Ureter (tissue), 1 donor: ENCODE measurements at regions not wholly inside any gene's neighbourhood (a gene's known extent, or its start where the extent isn't known, plus 50 kb on each side); places are given as distances from the start of the nearest gene placed in this dataset.
"Not testable (repeated sequence)": the region's sequence is repeated elsewhere in the genome, so short reads cannot be mapped to it uniquely, and the experiment has no call there.

Experiments
- DNase-seq: peaks from one replicate; pipeline ENCODE4 v3.0.0-alpha.2; 2020; ENCODE audit warnings: low spot score
- donor health status: DM: yes; HTN: yes; CAD: no.

DNA sequence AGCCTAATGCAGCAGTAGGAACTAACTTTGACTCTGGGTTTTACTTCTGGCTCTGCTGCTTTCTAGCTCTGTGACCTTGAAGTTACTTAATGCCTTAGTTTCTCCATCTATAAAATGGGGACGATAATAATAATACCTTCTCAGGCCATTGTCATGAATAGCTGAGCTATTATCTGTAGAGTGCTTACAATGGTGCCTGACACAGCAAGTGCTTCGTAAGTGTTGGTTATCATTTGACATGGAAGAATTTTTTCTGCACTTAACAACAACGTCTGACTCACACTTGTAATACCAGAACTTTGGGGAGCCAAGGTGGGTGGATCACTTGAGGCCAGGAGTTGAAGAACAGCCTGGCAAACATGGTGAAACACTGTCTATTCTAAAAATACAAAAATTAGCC is 140.5 kb downstream of the ARL4A start:
- DNase-seq, result no peak

DNA sequence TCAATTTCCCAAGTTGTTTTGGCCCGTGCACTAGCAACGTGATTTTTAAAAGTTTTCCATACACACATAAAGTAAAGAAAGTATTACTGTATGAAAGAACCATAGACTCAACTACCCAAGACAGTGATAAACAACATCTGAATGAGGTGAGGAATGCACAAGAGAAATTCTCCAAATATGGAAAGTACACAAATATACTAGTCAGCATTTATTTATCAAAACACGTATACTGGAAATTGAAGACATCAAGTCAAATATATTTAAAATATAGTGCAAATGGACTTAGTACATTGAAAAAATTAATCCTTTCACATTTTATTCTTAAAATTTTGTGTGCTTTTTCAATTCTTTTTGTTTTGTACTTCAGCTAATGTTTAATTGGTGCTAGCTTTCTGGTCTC is 143.6 kb downstream of the ARL4A start:
- no peak for DNase-seq

DNA sequence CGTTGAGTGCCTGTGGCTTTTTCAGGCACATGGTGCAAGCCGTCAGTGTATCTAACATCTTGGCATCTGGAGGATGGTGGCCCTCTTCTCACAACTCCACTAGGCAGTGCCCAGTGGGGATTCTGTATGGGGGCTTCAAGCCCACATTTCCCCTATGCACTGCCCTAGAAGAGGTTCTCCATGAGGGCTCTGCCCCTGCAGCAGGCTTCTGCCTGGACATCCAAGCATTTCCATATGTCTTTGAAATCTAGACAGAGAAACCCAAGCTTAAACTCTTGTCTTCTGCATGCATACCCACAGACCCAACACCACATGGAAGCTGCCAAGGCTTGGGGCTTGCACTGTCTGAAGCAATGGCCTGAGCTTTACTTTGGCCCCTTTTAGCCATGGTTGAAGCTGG is 146.4 kb downstream of the ARL4A start:
- DNase-seq, result no peak

DNA sequence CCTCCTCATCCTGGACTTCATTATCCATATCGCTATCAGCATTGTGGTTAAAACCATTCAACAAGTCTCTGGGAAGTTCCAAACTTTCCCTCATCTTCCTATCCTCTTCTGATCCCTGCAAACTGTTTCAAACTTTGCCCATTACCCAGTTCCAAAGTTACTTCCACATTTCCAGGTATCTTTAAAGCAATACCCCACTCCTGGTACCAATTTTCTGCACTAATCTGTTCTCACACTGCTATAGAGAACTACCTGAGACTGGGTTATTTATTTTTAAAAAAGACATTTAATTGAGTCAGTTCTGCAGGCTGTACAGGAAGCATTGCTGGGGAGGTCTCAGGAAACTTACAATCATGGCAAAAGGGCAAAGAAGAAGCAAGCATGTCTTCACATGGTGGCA is 147.3 kb downstream of the ARL4A start:
- no peak for DNase-seq

DNA sequence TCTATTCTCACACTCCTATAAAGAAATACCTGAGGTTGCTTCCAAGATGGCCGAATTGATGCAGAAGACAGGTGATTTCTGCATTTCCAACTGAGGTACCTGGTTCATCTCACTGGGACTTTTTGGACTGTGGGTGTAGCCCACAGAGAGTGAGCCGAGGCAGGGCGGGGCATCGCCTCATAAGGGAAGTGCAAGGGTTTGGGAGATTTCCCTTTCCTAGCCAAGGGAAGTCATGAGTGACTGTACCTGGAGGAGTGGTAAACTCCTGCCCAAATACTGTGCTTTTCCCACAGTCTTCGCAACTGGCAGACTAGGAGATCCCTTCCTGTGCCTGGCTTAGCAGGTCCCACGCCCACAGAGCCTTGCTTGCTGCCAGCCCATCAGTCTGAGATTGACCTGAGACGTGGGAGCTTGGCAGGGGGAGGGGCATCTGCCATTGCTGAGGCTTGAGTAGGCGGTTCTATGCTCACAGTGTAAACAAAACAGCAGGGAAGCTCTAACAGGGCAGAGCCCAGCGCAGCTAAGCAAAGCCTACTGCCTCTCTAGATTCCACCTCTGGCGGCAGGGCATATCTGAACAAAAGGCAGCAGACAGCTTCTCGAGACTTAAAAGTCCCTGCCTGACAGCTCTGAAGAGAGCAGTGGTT is 152.2 kb downstream of the ARL4A start:
- no peak for DNase-seq

GRCh38 chr7:12844732-12845131 is 157.3 kb downstream of the ARL4A start:
- not testable (repeated sequence) for DNase-seq

DNA sequence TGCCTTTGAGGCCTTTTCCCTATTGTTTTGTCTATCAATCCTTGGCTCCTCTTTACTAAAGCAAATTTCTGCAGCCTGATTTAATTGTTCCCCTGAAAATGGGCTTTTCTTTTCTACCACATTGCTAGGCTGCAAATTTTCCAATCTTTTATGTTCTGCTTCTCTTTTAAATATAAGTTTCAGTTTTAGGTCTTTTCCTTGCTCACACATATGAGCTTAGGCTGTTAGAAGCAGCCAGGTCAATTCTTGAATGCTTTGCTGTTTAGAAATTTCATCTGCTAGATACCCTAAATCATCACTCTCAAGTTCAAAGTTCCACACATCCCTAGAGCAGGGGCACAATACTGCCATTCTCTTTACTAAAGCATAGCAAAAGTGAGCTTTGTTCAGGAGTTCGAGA is 159.6 kb downstream of the ARL4A start:
- no peak for DNase-seq

- DNase-seq, result no peak
Observed at GRCh38 chr7:12851142-12851541, 163.7 kb downstream of the ARL4A start.

DNA sequence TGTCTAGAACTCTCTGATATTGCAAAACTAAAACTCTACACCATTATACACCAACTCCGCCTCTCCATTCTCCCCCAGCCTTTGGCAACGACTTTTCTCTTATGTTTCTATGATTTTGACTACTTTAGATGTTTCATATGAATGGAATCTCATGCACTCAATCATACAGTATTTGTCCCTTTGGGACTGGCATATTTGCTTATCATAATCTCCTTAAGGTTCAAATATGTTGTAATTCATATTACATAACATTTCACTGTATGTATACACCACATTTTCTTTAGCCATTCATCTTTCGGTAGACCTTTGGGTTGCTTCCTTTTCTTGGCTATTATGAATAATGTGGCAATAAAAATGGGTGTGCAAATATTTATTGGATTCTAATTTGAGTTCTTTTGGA is 164.4 kb downstream of the ARL4A start:
- DNase-seq, result no peak

DNA sequence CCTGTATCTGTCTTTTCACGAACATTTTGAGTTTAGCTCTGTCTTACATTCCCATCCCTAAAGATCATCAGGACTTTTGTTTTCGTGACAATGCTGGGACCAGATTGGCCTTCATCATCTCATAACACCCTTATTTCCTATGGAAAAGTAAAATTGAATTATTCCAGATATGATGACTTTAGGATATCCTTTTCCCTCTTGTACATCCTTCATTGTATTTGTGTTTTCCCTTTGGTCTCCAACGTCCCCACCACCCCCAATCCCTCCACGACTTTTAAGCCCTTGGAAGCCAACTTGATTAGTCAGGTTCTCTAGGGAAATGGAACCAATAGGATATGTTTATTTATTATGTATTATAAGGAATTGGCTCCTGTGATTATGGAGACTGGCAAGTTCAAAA is 167.6 kb downstream of the ARL4A start:
- no peak for DNase-seq

- no peak for DNase-seq
Observed at GRCh38 chr7:12859761-12860160, 172.3 kb downstream of the ARL4A start.

DNA sequence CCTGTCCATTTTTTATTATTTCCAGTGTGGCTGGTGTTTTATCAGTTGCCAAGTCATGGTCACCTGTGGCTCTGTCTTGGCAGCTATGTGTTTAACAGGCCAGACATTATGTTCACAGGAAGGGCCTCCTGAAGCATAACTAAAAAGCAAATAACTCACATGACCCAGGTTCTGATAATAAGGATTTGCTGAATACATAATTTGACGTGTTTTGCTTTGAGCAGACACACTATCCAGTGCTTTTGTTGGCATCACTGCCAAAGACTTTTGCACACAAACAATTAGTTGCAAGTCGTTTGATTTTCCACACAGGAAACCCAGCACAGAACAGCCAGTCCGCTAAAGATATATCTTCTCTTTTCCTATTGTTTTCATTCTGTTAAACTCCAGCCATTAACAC is 173.6 kb downstream of the ARL4A start:
- DNase-seq, result no peak

DNA sequence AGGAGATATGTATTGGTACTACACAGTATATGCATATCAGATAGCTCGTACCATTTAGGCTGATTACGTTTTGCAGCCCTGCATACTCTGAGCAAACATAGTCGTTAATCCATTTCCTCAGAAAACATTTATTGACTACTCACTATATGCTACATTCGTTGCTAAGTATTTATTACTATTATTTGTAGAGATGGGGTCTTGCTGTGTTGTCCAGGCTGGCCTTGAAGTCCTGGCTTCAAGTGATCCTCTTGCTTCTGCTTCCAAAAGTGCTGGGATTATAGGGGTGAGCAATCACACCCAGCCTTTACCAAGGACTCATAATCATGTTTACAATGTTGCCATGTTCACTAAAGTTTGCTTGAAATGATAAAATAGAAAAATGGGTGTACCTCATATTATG is 174.7 kb downstream of the ARL4A start:
- DNase-seq, result no peak

DNA sequence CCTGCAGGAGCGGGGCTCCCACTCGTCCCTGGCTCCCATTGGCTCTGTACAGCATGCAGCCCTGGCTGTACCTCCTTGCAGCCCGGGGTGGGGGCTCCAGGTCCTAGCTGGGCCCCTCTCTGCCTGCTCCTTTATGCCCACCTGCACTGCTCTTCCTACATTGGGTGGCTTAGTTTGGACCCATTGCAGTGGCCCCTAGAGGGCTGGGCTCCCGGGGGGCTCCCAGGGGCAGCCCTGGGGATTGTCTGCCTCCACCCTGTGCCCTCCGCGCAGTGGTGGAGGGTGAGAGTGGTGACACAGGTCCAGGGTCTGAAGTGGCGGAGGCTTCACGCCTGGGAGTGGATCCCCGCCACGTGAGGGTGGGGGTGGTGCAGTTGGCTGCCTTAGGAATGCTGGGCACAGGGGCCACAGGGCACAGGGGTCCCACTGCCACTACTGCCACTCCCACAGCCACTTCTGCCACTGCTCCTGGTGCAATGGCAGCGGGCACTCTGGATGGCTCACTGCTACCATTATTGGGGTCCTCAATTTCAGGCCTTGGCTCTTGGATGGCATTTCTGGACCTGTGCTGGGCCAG is 177.1 kb downstream of the ARL4A start:
- DNase-seq, result no peak

DNA sequence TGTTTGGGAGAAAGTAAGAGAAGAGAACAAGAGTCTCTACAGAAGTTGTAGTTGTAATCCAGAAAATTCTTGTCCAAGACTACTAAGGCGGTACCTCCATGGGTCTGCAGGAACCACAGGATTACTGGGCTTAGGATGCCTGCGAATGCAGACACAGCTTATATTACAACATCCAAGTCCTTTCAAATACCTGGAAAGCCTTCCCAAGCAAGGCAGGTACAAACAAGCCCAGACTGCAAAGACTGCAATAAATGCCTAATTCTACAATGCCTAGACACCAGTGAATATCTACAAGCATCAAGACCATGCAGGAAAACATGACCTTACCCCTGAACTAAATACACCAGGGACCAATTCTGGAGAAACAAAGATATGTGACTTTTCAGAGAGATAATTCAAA is 178.2 kb downstream of the ARL4A start:
- no peak for DNase-seq

DNA sequence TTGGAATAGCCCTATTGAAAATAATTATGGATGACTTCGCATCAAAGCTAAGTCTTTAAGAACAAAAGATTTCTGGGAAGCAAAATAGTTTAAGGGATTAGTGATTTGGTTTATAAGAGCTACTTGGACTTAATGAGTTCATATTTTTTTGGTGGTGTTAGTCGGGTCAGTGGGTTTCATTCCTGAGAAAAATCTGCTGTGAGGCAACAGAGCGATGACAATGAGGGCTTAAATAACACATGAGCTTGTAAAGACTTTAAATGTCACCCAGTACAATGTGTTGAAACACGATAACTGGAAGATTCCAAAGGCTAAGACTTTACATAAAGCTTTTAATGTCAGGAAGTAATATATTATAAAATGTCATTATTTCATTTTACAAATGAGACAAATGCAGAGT is 178.8 kb downstream of the ARL4A start:
- no peak for DNase-seq

GRCh38 chr7:12868027-12868426 is 180.6 kb downstream of the ARL4A start:
- no peak for DNase-seq

GRCh38 chr7:12870219-12870618 is 182.8 kb downstream of the ARL4A start:
- no peak for DNase-seq

DNA sequence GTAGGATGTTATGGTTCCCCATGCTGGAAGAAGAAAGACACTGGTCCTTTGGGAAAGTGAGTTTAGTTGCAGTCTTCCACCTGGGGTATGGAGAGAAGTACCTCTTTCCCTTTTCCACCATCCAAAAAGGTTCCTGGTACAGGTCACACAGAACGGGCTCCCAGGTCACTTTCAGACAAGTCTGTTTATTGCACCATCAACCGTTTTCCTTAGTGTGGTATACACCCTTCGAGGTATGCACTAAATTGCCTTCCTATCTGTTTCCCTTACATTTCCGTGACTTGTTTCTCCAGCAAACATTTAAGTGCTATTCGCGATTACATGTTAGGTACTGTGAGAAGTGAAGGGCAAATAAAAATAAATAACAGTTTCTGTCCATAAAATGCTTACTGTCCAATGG is 185.1 kb downstream of the ARL4A start:
- no peak for DNase-seq

- no peak for DNase-seq
Observed at GRCh38 chr7:12873571-12873970, 186.1 kb downstream of the ARL4A start.

DNA sequence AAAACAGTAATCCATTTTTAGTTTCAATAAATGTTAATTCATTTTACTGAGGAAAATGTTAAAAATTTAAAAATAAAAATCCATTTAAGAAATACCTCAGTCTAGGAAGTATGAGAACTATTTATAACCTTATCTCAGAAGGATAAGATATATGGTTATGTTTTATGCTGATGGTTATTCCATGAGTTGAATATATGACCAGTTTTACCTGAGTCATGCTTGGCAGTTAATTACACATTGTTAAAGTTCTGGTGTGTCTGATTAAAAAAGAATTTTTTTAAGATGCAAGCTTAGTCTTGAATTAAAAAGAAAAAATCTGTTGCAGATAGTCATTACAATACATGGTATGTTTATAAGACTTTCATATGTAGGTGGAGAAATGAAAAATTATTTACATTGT is 191.7 kb downstream of the ARL4A start:
- DNase-seq, result no peak

- no peak for DNase-seq
Observed at GRCh38 chr7:12881712-12882111, 194.3 kb downstream of the ARL4A start.

DNA sequence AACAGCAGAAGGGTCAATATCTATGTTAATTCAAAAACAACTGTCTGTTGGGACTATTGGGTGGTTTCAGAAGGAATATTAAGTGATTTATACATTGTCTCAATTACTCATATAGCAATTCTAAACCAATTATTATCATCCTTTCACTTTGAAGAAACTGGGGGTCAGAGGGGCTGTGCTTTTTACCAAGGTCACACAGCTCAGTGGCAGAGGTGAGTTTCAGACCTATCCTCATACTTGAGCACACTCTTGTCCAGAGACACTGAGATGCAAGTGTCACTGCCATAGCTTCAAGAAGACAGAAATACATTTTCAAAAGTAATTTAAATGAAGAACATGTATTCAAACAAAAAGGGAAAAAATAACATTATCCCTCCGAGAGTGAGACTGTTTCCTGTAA is 195.3 kb downstream of the ARL4A start:
- DNase-seq, result no peak

DNA sequence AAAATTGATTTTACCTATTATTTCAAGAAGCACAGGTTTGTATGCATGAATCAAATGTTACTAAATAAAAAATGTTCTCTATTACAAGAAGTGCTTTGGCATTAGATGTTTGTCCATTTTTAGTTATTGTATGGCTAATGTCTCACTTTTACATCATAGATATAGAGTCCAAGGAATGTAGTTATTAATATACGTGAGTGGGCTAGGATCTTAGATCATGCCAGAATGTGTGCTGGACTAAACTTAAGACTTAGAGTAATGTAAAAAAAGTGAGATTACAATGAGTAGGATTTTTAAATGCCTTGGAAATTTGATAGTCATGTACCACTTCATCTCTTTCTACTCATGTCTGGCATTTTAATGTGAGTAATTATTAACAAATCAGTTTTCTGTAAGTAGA is 196.6 kb downstream of the ARL4A start:
- no peak for DNase-seq
